ENCODE measurements at regions not wholly inside any gene's neighbourhood (a gene's known extent, or its start where the extent isn't known, plus 50 kb on each side); places are given as distances from the start of the nearest gene placed in this dataset.

DNA sequence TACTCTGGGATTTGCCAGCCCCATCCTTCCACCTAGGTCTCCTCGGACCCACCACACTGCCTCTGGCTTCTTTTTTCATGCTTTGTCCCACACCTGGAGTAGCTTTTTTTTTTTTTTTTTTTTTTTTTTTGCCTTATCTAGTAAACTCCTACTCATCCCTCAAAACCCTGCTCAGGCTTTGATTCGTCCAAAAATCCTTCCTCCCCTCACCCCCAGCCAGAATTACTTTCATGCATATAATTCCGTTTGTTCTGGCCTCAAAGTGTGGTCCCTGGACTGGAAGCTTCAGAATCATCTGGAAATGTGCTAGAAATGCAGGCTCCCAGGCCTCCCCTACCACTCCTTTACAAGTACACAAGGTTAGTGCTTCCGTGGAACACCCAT, 320.1 kb downstream of the PTTG2 start:
- H3K27ac Mint-ChIP-seq (ENCODE audit: unreplicated experiment): no peak overlapping the region
- no peaks in the 10 kb centered on the region for H3K36me3 Mint-ChIP-seq (ENCODE audit: low read depth, unreplicated experiment)
- peaks cover 6% of the 10 kb centered on the region for H3K27me3 Mint-ChIP-seq (ENCODE audit: unreplicated experiment)
- no peak for DNase-seq (ENCODE audit: low spot score)
- no peak overlapping the region for H3K4me3 Mint-ChIP-seq (ENCODE audit: unreplicated experiment)
- TF ChIP-seq, protein P1, sequence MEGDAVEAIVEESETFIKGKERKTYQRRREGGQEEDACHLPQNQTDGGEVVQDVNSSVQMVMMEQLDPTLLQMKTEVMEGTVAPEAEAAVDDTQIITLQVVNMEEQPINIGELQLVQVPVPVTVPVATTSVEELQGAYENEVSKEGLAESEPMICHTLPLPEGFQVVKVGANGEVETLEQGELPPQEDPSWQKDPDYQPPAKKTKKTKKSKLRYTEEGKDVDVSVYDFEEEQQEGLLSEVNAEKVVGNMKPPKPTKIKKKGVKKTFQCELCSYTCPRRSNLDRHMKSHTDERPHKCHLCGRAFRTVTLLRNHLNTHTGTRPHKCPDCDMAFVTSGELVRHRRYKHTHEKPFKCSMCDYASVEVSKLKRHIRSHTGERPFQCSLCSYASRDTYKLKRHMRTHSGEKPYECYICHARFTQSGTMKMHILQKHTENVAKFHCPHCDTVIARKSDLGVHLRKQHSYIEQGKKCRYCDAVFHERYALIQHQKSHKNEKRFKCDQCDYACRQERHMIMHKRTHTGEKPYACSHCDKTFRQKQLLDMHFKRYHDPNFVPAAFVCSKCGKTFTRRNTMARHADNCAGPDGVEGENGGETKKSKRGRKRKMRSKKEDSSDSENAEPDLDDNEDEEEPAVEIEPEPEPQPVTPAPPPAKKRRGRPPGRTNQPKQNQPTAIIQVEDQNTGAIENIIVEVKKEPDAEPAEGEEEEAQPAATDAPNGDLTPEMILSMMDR (IDR thresholded peaks at IDR 0.05; ENCODE audit: unreplicated experiment): no peak
- no peaks in the 10 kb centered on the region for H3K9me3 Mint-ChIP-seq (ENCODE audit: unreplicated experiment)
- H3K4me1 Mint-ChIP-seq (ENCODE audit: unreplicated experiment): peaks cover 15% of the 10 kb centered on the region

GRCh38 chr4:38281371-38282071, 321.3 kb downstream of the PTTG2 start:
- Mint-ChIP-seq H3K4me3 (ENCODE audit: unreplicated experiment) (no peak overlapping the region), H3K36me3 (ENCODE audit: low read depth, unreplicated experiment) (no peaks in the 10 kb centered on the region), H3K27ac (ENCODE audit: unreplicated experiment) (no peak overlapping the region), H3K27me3 (ENCODE audit: unreplicated experiment) (peaks cover 6% of the 10 kb centered on the region), H3K4me1 (ENCODE audit: unreplicated experiment) (peaks cover 16% of the 10 kb centered on the region), H3K9me3 (ENCODE audit: unreplicated experiment) (no peaks in the 10 kb centered on the region)
- TF ChIP-seq, protein P1 (IDR thresholded peaks at IDR 0.05; ENCODE audit: unreplicated experiment): no peak
- no peak for DNase-seq (ENCODE audit: low spot score)

DNA sequence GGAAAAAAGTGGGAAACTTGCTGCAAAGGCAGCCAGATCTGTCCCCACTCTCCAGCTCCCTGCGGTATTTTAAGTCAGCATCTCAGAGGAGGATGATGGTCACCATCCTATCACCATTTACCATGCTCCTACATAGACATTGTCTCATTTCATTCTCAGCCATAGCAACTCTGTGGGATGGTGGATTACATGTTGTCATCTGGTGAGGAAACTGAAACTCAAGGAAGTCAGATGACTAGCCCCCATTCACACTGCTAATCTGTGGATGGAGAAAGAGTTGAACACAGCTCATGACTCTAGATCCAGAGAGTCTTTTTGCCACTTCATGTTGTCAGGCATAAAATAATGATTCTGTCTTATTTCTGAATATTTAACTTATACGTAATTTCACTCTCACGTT, 323.5 kb downstream of the PTTG2 start:
- H3K4me1 Mint-ChIP-seq (ENCODE audit: unreplicated experiment): peaks cover 16% of the 10 kb centered on the region
- DNase-seq (ENCODE audit: low spot score): no peak
- H3K27ac Mint-ChIP-seq (ENCODE audit: unreplicated experiment): no peak overlapping the region
- no peaks in the 10 kb centered on the region for H3K9me3 Mint-ChIP-seq (ENCODE audit: unreplicated experiment)
- TF ChIP-seq, protein P1 (IDR thresholded peaks at IDR 0.05; ENCODE audit: unreplicated experiment): no peak
- no peaks in the 10 kb centered on the region for H3K36me3 Mint-ChIP-seq (ENCODE audit: low read depth, unreplicated experiment)
- H3K27me3 Mint-ChIP-seq (ENCODE audit: unreplicated experiment): peaks cover 2% of the 10 kb centered on the region
- H3K4me3 Mint-ChIP-seq (ENCODE audit: unreplicated experiment): no peak overlapping the region

GRCh38 chr4:38284294-38285030, 324.3 kb downstream of the PTTG2 start:
- no peaks in the 10 kb centered on the region for H3K36me3 Mint-ChIP-seq (ENCODE audit: low read depth, unreplicated experiment)
- H3K27ac Mint-ChIP-seq (ENCODE audit: unreplicated experiment): no peak overlapping the region
- TF ChIP-seq, protein P1 (IDR thresholded peaks at IDR 0.05; ENCODE audit: unreplicated experiment): no peak
- H3K9me3 Mint-ChIP-seq (ENCODE audit: unreplicated experiment): no peaks in the 10 kb centered on the region
- no peak overlapping the region for H3K4me3 Mint-ChIP-seq (ENCODE audit: unreplicated experiment)
- H3K27me3 Mint-ChIP-seq (ENCODE audit: unreplicated experiment): peaks cover 2% of the 10 kb centered on the region
- peaks cover 16% of the 10 kb centered on the region for H3K4me1 Mint-ChIP-seq (ENCODE audit: unreplicated experiment)
- no peak for DNase-seq (ENCODE audit: low spot score)
